K562 (cell line): ENCODE measurements at regions not wholly inside any gene's neighbourhood (a gene's known extent, or its start where the extent isn't known, plus 50 kb on each side); places are given as distances from the start of the nearest gene placed in this dataset.

Experiments used
- ELF1 ChIP-seq: fragments of 200-800 bp; sonication (Bioruptor generic); IDR thresholded peaks from 2 replicates; pipeline ENCODE4 v1.6.1; 2016; ENCODE audit warnings: missing genetic modification characterization, missing compliant biosample characterization
- NR4A1 ChIP-seq, 2 experiments: fragments of 250-450 bp in 1 of 2; fragments of 450-650 bp in 1 of 2; sonication (Bioruptor Pico) in 1 of 2; IDR thresholded peaks; 2 replicates each; pipeline versions ENCODE4 v1.4.0 to v1.6.1; 2016 to 2020; ENCODE audit warnings: mild to moderate bottlenecking in 2 of 2, missing compliant biosample characterization in 1 of 2, missing genetic modification characterization in 1 of 2, moderate library complexity in 1 of 2
- SMAD3 ChIP-seq: fragments of 450-650 bp; formaldehyde crosslinking; conservative IDR thresholded peaks from 2 replicates; pipeline ENCODE4 v1.4.0; 2020; ENCODE audit warnings: mild to moderate bottlenecking
- ZBTB33 ChIP-seq: sonication (generic); formaldehyde crosslinking; IDR thresholded peaks from 2 replicates; pipeline ENCODE4 v1.8.1; 2023; ENCODE audit warnings: mild to moderate bottlenecking, missing genetic modification reagents
- ZC3H8 ChIP-seq: fragments of 450-650 bp; IDR thresholded peaks from 2 replicates; pipeline ENCODE4 v1.6.1; 2017
- ZNF449 ChIP-seq: fragments of 250-450 bp; sonication (Bioruptor Pico); IDR thresholded peaks from 2 replicates; pipeline ENCODE4 v1.8.0; 2022; ENCODE audit warnings: moderate library complexity, mild to moderate bottlenecking, inconsistent platforms
- TF ChIP-seq, protein P1 (sequence below), 2 experiments: fragments of 150-350 bp in 1 of 2; IDR thresholded peaks; 2 replicates each; pipeline ENCODE4 v1.6.1; 2012 to 2016; ENCODE audit warnings: low read depth in 2 of 2, low read length in 2 of 2, mild to moderate bottlenecking in 1 of 2, moderate library complexity in 1 of 2
- TF ChIP-seq, protein P2 (sequence below): fragments of 450-650 bp; formaldehyde crosslinking; IDR thresholded peaks from 2 replicates; pipeline ENCODE4 v1.4.0; 2022; ENCODE audit warnings: missing genetic modification characterization

- TF ChIP-seq, protein P1, sequence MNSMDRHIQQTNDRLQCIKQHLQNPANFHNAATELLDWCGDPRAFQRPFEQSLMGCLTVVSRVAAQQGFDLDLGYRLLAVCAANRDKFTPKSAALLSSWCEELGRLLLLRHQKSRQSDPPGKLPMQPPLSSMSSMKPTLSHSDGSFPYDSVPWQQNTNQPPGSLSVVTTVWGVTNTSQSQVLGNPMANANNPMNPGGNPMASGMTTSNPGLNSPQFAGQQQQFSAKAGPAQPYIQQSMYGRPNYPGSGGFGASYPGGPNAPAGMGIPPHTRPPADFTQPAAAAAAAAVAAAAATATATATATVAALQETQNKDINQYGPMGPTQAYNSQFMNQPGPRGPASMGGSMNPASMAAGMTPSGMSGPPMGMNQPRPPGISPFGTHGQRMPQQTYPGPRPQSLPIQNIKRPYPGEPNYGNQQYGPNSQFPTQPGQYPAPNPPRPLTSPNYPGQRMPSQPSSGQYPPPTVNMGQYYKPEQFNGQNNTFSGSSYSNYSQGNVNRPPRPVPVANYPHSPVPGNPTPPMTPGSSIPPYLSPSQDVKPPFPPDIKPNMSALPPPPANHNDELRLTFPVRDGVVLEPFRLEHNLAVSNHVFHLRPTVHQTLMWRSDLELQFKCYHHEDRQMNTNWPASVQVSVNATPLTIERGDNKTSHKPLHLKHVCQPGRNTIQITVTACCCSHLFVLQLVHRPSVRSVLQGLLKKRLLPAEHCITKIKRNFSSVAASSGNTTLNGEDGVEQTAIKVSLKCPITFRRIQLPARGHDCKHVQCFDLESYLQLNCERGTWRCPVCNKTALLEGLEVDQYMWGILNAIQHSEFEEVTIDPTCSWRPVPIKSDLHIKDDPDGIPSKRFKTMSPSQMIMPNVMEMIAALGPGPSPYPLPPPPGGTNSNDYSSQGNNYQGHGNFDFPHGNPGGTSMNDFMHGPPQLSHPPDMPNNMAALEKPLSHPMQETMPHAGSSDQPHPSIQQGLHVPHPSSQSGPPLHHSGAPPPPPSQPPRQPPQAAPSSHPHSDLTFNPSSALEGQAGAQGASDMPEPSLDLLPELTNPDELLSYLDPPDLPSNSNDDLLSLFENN (IDR thresholded peaks at IDR 0.05; ENCODE audit: low read depth in 2 of 2, low read length in 2 of 2): no peak
- TF ChIP-seq ZNF449 (CRISPR knock-in tag): no peak
- no peak for TF ChIP-seq SMAD3 (CRISPR knock-in tag)
- TF ChIP-seq ZC3H8: no peak
- TF ChIP-seq NR4A1 (CRISPR knock-in tag; IDR thresholded peaks at IDR 0.05): no peak
- TF ChIP-seq NR4A1 (tag; IDR thresholded peaks at IDR 0.05): no peak
- no peak for TF ChIP-seq ZBTB33
- TF ChIP-seq ELF1 (tag): no peak
- TF ChIP-seq, protein P2, sequence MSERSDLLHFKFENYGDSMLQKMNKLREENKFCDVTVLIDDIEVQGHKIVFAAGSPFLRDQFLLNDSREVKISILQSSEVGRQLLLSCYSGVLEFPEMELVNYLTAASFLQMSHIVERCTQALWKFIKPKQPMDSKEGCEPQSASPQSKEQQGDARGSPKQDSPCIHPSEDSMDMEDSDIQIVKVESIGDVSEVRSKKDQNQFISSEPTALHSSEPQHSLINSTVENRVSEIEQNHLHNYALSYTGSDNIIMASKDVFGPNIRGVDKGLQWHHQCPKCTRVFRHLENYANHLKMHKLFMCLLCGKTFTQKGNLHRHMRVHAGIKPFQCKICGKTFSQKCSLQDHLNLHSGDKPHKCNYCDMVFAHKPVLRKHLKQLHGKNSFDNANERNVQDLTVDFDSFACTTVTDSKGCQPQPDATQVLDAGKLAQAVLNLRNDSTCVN (CRISPR knock-in tag): no peak
Measured at GRCh38 chr2:226303707-226304106, 495.9 kb downstream of the IRS1 start (continued).
